Stimulated activated CD4-positive, alpha-beta T cell treated with anti-CD3 and anti-CD28 coated beads, Interleukin-12 subunit alpha, Interleukin-12 subunit beta, amount 100 ng/mL, for 48 hours (primary cell): ENCODE measurements at regions not wholly inside any gene's neighbourhood (a gene's known extent, or its start where the extent isn't known, plus 50 kb on each side); places are given as distances from the start of the nearest gene placed in this dataset.

ENCODE experiments used
- DNase-seq, 3 donors: peaks; one replicate each; pipeline ENCODE4 v3.0.0-alpha.2; 2020; ENCODE audit warnings: low read depth in 2 of 3, low spot score in 1 of 3

- no peak for DNase-seq
Observed at GRCh38 chr14:76974365-76974764, 54.1 kb downstream of the IRF2BPL start.

- no peak for DNase-seq
Observed at GRCh38 chr14:76971549-76971948, 57.0 kb downstream of the IRF2BPL start.

- DNase-seq, result no peak
Observed at GRCh38 chr14:76968621-76969063, 59.9 kb downstream of the IRF2BPL start.

- DNase-seq, result no peak
Observed at GRCh38 chr14:76967788-76968187, 60.7 kb downstream of the IRF2BPL start.

GRCh38 chr14:76965232-76965631, 63.3 kb downstream of the IRF2BPL start:
- no peak for DNase-seq

- DNase-seq, result peak in 1 of 3 donors; percentile 40
Observed at GRCh38 chr14:76964695-76965094, 63.8 kb downstream of the IRF2BPL start.

GRCh38 chr14:76963372-76963771, 65.1 kb downstream of the IRF2BPL start:
- DNase-seq, result no peak

- no peak for DNase-seq
Observed at GRCh38 chr14:76962303-76962660, 66.2 kb downstream of the IRF2BPL start.

- DNase-seq, result peak; percentile 98 to 99 (median 99)
Observed at GRCh38 chr14:76961631-76962302, 66.7 kb downstream of the IRF2BPL start.

GRCh38 chr14:76958980-76959710, 69.4 kb downstream of the IRF2BPL start:
- no peak for DNase-seq

- DNase-seq, result no peak
Observed at GRCh38 chr14:76958020-76958979, 70.2 kb downstream of the IRF2BPL start.

GRCh38 chr14:76957224-76957891, 71.2 kb downstream of the IRF2BPL start:
- no peak for DNase-seq

- DNase-seq, result peak; percentile 82 to 86 (median 86)
Observed at GRCh38 chr14:76956316-76957090, 72.0 kb downstream of the IRF2BPL start.

GRCh38 chr14:76955575-76956315, 72.8 kb downstream of the IRF2BPL start:
- peak in 2 of 3 donors; percentile 59 to 60 for DNase-seq

GRCh38 chr14:76954394-76955190, 73.9 kb downstream of the IRF2BPL start:
- no peak for DNase-seq

GRCh38 chr14:76953311-76953945, 75.1 kb downstream of the IRF2BPL start:
- DNase-seq, result no peak

- DNase-seq, result no peak
Observed at GRCh38 chr14:76951166-76951565, 77.3 kb downstream of the IRF2BPL start.
